Stromal cell of bone marrow (primary cell): ENCODE measurements at regions not wholly inside any gene's neighbourhood (a gene's known extent, or its start where the extent isn't known, plus 50 kb on each side); places are given as distances from the start of the nearest gene placed in this dataset.
"Not testable (repeated sequence)": the region's sequence is repeated elsewhere in the genome, so short reads cannot be mapped to it uniquely, and the experiment has no call there.

Experiments
- DNase-seq: peaks from one replicate; pipeline ENCODE4 v3.0.0-alpha.2; 2012; ENCODE audit warnings: low read depth

DNA sequence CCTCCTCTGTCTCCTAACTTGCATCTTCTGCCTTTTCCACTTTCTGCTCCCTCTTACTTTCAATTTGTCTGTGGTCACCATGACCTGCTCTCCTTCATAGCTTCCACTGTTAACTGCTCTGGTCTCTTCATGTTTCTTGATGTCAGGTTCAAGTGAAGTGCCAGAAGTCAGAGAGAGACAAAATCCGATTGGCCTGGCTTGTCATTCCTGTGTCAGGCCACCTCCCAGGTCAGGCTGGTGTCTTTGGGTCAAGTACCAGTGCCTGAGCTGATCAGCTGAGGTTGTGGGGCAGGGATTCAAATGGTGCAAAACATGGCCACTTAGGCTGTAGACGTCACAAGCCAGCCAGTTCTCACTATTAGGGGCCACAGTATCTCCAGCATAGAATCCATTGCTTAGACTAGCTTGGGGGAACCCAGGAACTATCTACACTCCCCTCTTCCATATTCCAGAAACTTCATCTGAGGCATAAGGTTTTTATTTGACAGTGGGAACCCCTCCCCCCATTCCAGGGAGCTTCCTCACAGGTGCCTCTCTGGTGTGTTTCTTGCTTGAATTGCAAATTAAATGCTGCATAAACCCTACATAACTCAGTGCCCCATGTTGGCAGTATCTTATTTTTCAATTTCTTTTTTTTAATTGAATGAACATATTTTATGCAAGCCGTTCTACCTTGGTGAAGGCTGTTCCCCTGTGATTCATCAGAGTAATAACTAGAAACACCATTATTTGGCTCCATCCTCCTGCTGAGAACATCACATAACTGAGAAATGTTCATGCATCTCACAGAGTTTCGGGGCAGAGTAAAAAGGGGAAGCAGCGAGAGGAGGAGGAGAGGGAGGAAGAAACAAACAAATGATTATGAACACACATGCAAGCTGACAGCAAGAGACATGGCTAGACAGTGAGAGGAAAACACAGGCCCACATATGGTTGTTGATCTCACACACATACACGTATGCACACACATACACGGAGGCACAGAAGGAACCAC is 175.8 kb downstream of the TLE3 start:
- DNase-seq = no peak

- DNase-seq = no peak
Measured at GRCh38 chr15:69924531-69924930, 173.2 kb downstream of the TLE3 start.

DNA sequence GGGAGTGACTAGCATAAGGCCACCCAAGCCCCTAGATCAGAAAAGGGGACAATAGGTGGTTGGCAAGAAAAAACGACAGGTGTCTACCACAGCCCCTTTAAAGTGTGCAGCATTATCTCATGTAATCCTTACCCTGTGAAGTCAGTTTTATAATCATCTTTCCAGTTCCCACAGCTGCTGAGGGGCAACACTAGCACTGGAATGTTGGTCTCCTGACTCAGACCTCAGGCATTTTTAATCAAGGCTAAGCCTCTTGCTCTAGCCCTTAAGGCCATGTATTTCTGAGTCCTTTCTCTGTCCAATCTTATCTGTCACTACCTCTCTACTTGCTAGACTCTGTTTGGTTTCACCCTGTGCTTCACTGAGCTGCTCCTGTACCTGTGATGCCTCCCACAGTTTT is 171.7 kb downstream of the TLE3 start:
- DNase-seq = no peak

DNA sequence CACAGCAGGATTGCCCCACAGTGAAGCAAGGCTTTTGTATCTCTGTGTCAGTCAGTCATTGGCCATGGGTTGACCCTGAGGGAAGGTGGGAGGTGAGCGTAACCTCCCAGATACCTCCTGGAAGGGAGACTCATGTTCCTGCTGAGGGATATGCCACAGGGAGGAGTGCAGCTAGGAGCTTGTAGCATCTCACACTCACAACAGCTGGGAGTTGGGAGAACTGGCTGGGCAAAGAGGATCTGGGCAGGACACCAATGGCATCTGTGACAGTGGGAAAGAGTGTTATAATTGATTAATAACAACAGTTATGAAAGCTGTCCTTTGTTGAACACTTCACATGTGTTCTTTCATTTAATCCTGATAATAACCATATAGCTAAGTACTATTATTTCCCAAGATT is 171.0 kb downstream of the TLE3 start:
- no peak for DNase-seq

GRCh38 chr15:69928890-69929289 is 168.8 kb downstream of the TLE3 start:
- DNase-seq = not testable (repeated sequence)

GRCh38 chr15:69929905-69930630 is 167.6 kb downstream of the TLE3 start:
- DNase-seq = no peak

DNA sequence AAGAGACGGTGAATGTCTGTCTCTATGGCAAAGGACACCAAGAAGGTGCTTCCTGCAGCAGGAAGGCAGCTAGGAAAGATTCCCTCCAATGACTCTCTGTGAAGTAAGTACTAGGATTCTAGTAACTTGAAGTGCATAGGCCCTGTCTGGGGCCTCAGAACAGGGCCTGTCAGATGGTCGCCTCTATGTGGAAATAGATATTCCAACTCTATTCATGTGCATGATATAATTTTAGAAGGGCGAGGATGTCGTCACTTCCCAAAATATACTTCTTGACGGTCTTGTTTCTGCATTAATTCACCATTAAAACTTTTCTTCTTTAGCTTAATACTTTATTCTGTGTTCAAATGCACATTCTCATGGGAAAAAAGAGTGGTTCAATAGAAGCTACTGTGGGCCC is 167.0 kb downstream of the TLE3 start:
- DNase-seq = no peak

DNA sequence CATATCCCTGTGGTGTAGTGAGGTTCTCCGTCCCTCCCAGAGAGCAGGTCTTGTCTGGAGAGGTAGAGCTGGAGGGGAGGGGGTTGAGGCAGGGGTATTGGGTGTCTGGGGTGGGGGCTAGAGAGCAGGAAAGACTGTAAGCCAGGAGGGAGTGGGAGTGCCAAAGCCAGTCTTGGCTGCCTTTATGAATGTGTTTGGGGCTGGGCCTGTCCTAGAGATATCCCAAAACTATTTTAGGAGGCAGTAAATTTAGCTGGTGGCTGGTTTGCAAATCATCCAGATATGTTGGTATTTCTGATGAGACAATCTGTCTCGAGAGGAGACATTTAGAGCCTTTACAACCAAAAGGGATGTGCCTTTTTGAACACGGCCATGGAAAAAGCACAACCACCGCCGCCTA is 166.6 kb downstream of the TLE3 start:
- DNase-seq = no peak

GRCh38 chr15:69934607-69935006 is 163.1 kb downstream of the TLE3 start:
- DNase-seq = no peak

GRCh38 chr15:69939513-69940440 is 157.9 kb downstream of the TLE3 start:
- no peak for DNase-seq

DNA sequence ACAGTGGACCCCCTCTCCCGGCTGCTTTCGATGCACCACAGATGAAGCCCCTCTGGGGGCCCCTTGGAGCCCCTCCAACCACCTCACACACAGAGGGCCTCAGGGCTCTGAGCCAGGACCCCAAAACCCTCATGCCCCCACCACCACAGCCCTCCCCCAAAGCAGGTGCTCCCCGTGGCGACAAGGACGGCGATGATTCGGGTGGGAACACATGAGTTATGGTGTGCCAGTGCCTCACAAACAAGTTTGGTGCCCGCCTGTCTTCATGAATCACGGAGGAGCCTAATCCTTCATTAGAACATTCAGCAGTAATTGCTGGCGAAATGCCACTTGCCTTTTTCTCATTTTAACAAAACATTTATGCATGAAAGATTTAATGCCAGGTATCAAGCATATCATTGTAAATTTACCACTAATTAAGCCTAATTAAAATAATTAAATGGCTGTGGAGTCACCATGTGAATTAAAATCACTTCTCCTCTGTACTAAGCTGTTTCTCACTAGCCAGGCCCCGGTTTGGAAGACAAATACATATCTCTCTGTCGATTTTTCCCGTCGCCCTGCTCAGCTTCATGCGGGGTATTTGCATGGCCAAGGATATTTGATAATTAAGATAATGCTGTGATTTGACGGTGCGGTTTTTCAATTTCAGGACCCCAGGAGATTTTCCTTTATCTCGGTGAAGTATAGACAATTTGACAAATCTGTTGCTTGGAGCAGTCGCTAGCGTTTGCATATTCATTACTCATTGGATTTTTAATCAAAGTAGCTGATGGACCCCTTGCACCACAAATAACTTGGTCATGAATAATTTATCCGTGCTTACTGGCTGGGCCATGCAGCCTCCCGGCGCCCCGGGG is 157.0 kb downstream of the TLE3 start:
- no peak for DNase-seq

GRCh38 chr15:69941301-69941605 is 156.5 kb downstream of the TLE3 start:
- no peak for DNase-seq

DNA sequence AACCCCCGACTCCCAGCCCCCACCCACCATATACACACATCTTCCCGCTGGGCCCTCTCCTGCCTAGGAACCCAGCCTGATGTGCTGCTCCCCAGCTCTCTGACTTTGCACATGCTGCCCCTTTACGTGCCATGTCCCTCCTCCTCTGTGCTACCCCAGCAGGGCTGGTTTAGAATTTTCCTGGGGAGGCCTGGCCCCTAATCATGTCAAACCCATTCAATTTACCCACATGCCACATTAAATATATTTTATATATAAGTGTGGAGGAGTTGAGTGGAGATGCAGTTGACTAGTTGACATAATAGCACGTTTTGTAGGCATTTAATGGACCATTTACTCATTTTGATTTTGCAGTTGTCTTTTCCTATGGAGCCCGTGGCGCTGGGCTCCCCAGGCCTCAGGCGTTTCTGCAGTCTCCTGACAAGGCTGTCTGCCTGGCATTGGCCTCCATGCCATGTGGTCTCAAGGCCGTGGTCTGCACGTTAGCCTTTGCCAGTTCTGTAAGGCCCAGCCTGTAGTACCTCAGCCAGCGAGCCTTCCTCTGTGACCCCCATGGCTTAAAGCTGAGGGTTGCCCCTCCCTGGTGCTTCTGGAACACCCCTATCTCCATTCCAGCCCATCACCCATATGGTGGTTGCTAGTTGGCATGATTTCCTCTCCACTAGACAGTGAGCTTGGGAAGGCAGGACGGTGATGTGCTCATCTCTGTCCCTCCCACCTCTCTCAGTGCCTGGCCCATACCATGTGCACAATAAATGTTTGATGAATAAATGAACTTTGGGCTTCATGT is 155.8 kb downstream of the TLE3 start:
- DNase-seq = no peak

DNA sequence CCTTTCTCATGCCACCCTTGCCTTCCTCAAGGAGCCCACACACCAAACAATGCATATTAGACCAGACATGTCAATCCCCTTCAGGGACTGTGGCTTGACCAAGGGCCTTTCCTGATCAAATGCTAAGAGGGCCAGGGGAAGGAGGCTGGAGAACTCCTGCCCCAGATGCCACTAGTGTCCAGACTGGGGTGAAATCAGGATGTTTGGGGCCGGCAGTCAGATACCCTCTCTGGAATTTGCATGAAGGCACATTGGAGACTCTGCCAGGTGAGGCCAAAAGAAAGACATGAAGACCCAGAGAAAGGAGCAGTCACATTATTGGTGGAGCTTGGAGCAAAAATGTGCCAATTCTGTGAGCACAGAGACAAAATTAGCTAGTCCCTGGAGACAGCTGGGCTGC is 154.1 kb downstream of the TLE3 start:
- no peak for DNase-seq

DNA sequence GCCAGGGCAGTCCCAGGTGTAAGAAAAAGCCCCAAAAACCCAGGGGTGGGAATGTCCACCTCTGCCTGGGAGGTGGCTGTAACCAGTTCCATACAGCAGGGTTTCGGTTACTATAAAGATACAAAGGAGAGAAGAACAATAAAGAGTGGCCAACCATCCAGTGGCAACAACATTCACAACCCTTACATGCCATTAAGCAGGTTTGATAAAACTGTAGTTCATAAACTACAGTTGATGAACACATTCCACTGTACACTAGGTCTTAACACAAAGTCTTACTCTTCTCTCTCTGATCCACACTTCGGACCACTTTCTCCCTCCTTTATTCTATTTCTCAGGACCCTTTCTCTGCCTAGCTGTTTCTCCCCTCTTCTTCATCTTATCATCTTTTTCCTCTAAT is 152.0 kb downstream of the TLE3 start:
- DNase-seq = no peak

DNA sequence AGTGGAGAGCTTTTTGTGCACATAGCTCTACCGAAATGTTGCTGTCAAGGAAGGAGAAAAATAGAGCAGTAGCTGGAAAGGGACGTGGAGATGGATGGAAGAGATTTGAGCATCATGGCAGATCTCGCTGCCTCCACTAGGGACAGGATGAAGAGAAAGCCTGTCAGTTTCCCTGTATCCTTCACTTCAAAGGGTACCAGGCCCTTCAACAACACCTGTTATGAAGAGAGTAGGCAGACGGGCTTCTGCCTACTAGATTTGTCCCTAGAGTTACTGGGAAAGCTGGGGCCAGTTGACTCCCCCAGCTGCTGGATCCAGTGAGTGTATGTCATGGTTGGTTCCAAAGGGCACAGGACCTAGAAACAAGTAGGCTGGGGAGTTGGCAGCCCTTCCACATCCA is 150.8 kb downstream of the TLE3 start:
- no peak for DNase-seq

DNA sequence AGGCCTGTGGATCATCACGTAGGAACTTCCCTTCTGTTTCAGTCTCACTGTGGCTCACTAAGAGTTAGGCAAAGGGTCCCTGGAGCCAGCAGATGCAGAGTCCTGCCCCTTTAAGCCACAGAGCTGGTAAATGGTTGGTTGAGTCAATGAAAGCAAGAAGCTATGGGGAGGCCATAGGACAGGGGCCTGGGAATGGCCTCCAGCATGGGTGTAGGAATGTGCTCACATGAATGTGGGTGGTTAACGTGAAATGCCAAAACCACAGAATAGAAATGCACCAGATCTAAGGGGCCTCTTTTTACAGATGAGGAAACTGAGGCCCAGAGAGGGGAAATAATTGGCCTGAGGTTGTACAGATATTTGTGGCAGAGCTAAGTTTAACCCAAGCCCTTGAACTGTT is 150.3 kb downstream of the TLE3 start:
- no peak for DNase-seq

DNA sequence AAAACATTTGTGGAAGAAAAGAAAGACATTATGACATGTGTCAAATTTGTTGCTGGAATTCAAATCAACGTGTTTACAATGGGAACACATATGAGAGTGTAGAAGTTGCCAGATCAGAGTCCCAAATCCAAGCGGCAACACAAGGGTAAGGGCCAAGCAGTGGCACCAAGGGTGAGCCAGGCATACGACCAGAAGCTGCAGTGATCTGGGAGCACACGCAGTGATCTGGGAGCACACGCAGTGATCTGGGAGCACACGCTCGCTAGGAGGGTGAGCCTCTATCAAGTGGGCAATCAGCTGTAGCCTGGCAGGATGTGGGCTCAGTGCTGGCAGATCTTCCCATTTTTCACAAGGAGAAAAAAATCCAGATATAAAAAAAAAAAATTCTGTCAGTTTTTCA is 148.2 kb downstream of the TLE3 start:
- no peak for DNase-seq

DNA sequence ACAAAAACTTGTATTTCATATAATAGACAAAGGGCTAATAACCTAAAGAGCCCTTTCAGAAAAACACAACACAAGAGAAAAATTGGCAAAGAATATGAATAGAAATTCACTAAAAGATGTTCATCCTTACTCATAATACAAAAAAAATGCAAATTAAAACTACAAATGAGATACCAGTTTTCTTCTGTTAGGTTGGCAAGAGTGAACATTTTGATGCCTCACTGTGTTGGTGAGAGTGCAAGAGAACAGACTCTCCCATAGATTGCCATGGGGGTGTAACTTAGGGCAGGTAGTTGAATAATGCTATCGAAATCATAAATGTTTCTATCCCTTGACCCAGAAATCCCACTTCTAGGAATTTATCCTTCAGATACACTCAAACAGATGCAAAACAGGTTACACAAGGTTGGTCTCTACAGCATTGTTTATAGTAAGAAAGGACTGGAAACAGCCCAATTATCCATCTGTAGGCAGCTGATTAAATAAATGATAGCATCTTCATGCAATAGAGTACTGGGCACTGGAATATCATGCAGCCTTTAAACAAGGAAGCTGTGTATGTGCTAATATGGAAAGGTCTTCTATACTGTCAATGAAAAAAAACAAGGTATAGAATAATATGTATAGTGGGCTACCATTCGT is 146.3 kb downstream of the TLE3 start:
- no peak for DNase-seq

DNA sequence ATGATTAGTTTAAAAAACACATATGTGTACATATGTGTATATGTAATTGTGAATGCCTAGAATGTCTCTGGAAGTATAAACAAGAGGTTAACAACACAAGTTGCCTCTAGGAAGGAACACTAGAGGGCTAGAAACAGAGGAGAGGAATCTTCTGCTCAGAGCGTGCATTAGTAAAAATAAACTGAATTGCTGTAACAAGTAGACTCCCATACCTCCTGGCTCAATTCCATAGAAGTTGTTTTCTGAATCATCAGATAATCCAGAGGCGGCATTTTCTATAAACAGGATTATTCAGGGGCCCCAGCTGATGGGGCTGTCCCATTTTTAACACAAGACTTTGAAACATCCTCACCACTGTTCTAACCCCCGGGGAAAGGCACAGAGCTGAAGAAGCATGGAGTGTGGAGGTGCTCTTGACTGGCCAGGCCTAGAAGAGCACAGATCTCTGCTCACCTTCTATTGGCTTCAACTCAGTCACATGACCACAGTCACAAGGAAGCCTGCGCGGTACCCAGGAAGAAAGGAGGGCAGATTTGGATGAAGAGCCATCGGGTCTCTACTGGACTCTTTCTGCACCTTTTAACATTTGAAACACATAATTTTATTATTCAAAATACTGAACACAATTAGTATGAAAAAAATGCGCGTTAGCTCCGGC is 145.7 kb downstream of the TLE3 start:
- no peak for DNase-seq
